ENCODE measurements at regions not wholly inside any gene's neighbourhood (a gene's known extent, or its start where the extent isn't known, plus 50 kb on each side); places are given as distances from the start of the nearest gene placed in this dataset.
"Not testable (repeated sequence)": the region's sequence is repeated elsewhere in the genome, so short reads cannot be mapped to it uniquely, and the experiment has no call there.

DNA sequence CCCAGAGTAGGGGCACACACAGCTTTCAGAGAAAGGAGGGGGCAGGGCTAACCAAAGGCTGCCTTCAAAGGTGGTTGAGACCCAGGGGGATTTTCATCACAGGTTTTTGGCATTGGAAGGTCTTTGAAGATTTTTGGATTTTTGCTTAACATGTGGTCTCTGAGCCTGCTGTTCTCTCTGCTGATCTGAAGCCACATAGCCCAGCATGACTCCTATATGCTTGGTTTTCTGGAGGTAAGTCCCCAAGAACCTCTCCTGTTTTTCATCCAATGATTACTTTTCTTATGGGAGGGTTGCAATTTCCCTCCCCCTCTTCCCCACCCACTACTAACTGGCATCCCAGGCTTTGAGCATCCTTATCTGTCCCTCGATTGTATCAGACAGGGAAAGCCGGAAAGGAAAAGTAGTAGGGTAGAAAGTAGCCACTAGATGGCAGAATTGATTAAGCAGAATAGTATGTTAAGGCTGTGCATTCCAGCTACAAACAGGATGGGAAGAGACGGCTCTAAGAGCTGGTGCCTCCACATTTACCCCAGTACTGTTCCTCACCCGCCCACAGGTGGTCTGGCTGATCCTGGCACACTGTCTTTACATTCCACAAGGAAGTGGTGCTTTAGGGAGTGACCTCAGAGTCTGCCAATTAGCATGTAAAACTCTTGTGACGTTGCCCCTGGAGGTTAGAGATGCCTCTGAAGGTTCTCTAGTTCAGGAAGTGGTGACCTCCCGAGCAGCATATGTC is 218.9 kb upstream of the EDNRB start:
- Histone ChIP-seq H3K4me1 (peaks cover 6% of the 10 kb centered on the region; the same call in 1 of the 2 replicates), H3K27ac (no peak overlapping the region), H3K36me3 (no peaks in the 10 kb centered on the region), H3K27me3 (no peaks in the 10 kb centered on the region), H3K9ac (no peak overlapping the region), H4K20me1 (no peaks in the 10 kb centered on the region), H3K9me3 (no peaks in the 10 kb centered on the region), H3K4me3 (no peak overlapping the region), H3K4me2 (peak overlapping the region; percentile 57)
- TF ChIP-seq Cebpa-rat (IDR thresholded peaks at IDR 0.05): no peak

GRCh38 chr13:78136966-78137365 is 218.3 kb upstream of the EDNRB start:
- Histone ChIP-seq H3K9me3 (no peaks in the 10 kb centered on the region), H3K4me2 (no peak overlapping the region), H3K4me3 (no peak overlapping the region), H3K36me3 (no peaks in the 10 kb centered on the region), H4K20me1 (no peaks in the 10 kb centered on the region), H3K4me1 (peaks cover 6% of the 10 kb centered on the region; the same call in 1 of the 2 replicates), H3K27ac (no peak overlapping the region), H3K9ac (no peak overlapping the region), H3K27me3 (no peaks in the 10 kb centered on the region)
- TF ChIP-seq Cebpa-rat (IDR thresholded peaks at IDR 0.05): no peak

- H3K4me3 ChIP-seq: no peak overlapping the region
- no peaks in the 10 kb centered on the region for H3K36me3 ChIP-seq
- no peak overlapping the region for H3K4me2 ChIP-seq
- peaks cover 11% of the 10 kb centered on the region; the same call in 1 of the 2 replicates for H3K4me1 ChIP-seq
- H3K9me3 ChIP-seq: no peaks in the 10 kb centered on the region
- H4K20me1 ChIP-seq: no peaks in the 10 kb centered on the region
- no peak overlapping the region for H3K9ac ChIP-seq
- H3K27me3 ChIP-seq: no peaks in the 10 kb centered on the region
- no peak overlapping the region for H3K27ac ChIP-seq
- TF ChIP-seq Cebpa-rat (IDR thresholded peaks at IDR 0.05): no peak
Measured at GRCh38 chr13:78133511-78133910, 214.9 kb upstream of the EDNRB start.

DNA sequence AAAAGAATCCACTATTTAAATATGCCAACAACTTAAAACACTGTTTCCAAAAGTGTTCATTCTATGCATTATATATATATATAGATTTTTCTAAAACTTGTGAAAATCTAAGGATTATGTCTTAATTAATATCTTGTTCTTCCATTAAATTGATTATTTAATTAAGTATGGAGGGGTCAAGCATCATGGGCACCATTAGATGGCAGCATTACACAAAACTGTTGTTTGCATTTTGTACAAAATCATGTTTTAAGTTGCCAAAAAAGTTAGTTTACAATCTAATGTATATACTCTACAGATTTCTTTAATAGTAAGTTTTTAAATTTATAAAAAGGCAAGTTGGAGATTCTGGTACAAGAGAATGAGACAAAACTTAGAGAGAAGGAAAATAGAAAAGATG is 213.2 kb upstream of the EDNRB start:
- no peaks in the 10 kb centered on the region for H3K36me3 ChIP-seq
- H4K20me1 ChIP-seq: no peaks in the 10 kb centered on the region
- TF ChIP-seq Cebpa-rat (IDR thresholded peaks at IDR 0.05): no peak
- H3K4me1 ChIP-seq: 0 out of 2 replicates have a peak, but pooled peaks cover 5% of the 10 kb centered on the region
- no peaks in the 10 kb centered on the region for H3K9me3 ChIP-seq
- H3K9ac ChIP-seq: no peak overlapping the region
- no peak overlapping the region for H3K27ac ChIP-seq
- no peak overlapping the region for H3K4me3 ChIP-seq
- H3K27me3 ChIP-seq: no peaks in the 10 kb centered on the region
- H3K4me2 ChIP-seq: no peak overlapping the region

DNA sequence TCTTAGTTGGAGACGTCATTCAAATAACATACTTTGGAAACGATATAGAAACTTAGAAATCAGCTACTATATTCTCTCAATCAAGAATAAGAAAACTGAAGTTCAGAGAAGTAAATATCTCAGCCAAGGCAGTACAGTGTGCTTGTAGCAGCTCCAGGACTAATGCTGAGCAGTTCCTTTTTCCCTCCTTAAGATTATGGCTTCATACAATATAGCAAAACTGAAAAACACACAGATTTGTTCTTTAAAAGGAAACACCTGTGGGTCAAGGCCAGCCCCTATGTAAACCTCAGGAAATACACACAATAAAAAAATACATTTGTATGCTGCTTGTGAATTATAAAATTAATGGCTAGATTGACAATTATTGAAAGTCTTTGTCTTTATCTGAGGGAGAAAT is 212.7 kb upstream of the EDNRB start:
- Histone ChIP-seq H3K9me3 (no peaks in the 10 kb centered on the region), H3K4me3 (no peak overlapping the region), H3K9ac (no peak overlapping the region), H3K4me2 (no peak overlapping the region), H4K20me1 (no peaks in the 10 kb centered on the region), H3K36me3 (no peaks in the 10 kb centered on the region), H3K27me3 (no peaks in the 10 kb centered on the region), H3K4me1 (0 out of 2 replicates have a peak, but pooled peaks cover 5% of the 10 kb centered on the region), H3K27ac (no peak overlapping the region)
- TF ChIP-seq Cebpa-rat (IDR thresholded peaks at IDR 0.05): no peak

DNA sequence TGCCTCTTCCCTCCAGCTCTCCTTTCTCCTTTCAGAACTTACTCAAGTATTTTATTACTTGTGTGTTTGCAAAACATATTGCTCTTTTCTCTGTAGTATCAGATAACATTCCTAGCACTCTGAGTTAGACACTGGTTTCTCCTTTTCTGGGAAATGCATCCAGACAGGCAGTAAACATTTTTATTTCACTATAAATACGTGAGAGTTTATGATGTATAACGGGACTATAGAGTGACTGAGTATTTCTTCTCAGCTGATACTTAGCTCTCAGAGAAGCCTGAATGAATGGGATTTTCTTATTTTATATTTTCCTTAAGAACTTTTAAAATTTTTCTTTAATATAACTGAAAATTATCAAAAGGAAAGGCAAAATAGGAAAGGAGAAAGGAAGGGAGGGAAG is 211.2 kb upstream of the EDNRB start:
- Histone ChIP-seq H3K27ac (no peak overlapping the region), H3K4me1 (0 out of 2 replicates have a peak, but pooled peaks cover 5% of the 10 kb centered on the region), H3K4me2 (no peak overlapping the region), H3K9me3 (no peaks in the 10 kb centered on the region), H3K9ac (no peak overlapping the region), H3K4me3 (no peak overlapping the region), H3K27me3 (no peaks in the 10 kb centered on the region), H4K20me1 (no peaks in the 10 kb centered on the region), H3K36me3 (no peaks in the 10 kb centered on the region)
- no peak for TF ChIP-seq Cebpa-rat (IDR thresholded peaks at IDR 0.05)

DNA sequence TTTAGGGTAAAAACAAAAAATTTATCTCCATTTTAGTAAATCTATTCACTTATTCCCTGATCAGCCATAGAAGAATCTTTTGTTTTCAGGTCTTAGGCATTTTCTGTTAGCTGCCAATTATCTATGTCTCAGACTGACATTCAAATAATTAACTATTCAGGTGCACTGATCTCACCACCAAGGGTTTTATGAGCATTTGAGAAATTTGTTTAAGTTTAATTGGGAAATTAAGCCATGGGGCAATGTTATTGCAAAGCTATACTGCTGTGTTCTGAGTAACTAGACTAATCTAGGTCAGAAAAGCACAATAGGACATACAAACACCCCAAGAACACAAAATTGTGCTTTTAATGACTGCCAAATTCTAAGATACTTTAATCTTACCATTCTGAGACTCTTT is 210.7 kb upstream of the EDNRB start:
- Histone ChIP-seq H3K4me1 (0 out of 2 replicates have a peak, but pooled peaks cover 5% of the 10 kb centered on the region), H3K36me3 (no peaks in the 10 kb centered on the region), H3K4me2 (no peak overlapping the region), H4K20me1 (no peaks in the 10 kb centered on the region), H3K4me3 (no peak overlapping the region), H3K27ac (no peak overlapping the region), H3K9me3 (no peaks in the 10 kb centered on the region), H3K9ac (no peak overlapping the region), H3K27me3 (no peaks in the 10 kb centered on the region)
- no peak for TF ChIP-seq Cebpa-rat (IDR thresholded peaks at IDR 0.05)

DNA sequence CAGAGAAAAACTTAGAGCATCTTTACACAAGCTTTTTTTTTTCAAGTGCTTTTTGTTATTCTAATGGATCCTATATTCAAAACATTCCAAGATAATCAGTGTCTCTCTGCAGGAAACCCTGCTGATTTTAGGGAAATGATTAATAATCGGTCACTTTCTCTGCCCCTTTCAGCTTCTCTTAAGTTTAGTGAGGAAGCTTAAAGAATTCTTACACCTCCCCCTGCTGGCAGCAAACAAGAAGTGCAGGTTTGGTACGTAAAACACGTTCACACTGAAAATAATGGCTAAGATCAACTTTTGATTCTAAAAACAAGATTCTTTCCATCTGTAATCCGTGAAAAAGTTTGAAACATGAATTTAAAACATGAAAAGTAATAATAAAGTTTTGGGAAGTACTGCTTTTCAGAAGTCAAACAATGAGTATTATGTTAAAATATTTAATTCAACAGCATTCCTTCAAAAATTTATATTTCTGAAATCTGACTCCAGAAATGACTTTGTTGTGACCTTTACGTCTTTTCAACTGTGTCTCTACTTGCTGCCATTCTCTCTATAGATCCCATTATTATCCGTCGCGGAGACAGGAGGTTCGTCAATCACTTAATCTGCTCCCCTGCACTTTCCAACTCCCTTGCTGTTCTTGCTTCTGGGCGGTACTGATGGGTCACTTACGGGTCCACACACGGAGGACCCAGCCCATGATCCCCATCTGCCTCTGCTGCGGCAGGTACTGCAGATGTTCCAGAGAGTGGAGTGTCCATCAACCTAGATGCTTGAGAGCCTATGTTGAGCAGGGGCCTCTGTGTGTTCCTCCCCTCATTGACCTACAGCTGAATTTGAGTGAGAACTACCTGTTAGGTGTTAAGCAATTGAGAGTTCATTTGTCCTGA is 203.1 kb upstream of the EDNRB start:
- Histone ChIP-seq H3K27me3 (no peaks in the 10 kb centered on the region), H3K9me3 (0 out of 2 replicates have a peak, but pooled peaks cover 2% of the 10 kb centered on the region), H3K4me1 (no peaks in the 10 kb centered on the region), H3K4me3 (no peak overlapping the region), H3K9ac (no peak overlapping the region), H4K20me1 (no peaks in the 10 kb centered on the region), H3K4me2 (no peak overlapping the region), H3K27ac (no peak overlapping the region), H3K36me3 (no peaks in the 10 kb centered on the region)
- no peak for TF ChIP-seq Cebpa-rat (IDR thresholded peaks at IDR 0.05)

DNA sequence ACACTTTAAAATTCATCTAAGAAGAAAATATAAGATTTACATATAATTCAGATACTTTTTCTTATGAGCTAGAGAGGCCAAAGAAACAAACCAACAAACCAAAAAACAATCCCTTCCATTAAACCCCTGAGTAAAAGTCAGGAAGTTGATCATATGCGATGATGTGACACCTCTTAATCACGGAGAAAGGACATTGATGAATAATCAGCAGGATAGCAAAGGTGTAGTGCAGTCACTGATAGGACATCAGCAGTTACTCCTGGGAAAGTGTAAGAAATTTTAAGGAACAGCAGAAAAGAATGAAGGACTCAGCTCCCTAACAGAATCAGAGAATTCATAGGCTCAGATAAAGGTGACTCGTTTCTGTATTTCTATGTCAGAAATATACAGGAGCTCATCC is 202.4 kb upstream of the EDNRB start:
- no peaks in the 10 kb centered on the region for H4K20me1 ChIP-seq
- 0 out of 2 replicates have a peak, but pooled peaks cover 9% of the 10 kb centered on the region for H3K9me3 ChIP-seq
- H3K36me3 ChIP-seq: no peaks in the 10 kb centered on the region
- no peaks in the 10 kb centered on the region for H3K4me1 ChIP-seq
- H3K4me3 ChIP-seq: no peak overlapping the region
- H3K4me2 ChIP-seq: no peak overlapping the region
- H3K9ac ChIP-seq: no peak overlapping the region
- H3K27me3 ChIP-seq: no peaks in the 10 kb centered on the region
- H3K27ac ChIP-seq: no peak overlapping the region
- no peak for TF ChIP-seq Cebpa-rat (IDR thresholded peaks at IDR 0.05)

- not testable (repeated sequence) for H3K36me3 ChIP-seq, H3K27me3 ChIP-seq, H4K20me1 ChIP-seq, H3K9ac ChIP-seq, H3K4me3 ChIP-seq, H3K4me2 ChIP-seq, H3K4me1 ChIP-seq, H3K27ac ChIP-seq
- H3K9me3 ChIP-seq: 0 out of 2 replicates have a peak, but pooled peaks cover 17% of the 10 kb centered on the region
Measured at GRCh38 chr13:78120144-78120543, 201.5 kb upstream of the EDNRB start.

DNA sequence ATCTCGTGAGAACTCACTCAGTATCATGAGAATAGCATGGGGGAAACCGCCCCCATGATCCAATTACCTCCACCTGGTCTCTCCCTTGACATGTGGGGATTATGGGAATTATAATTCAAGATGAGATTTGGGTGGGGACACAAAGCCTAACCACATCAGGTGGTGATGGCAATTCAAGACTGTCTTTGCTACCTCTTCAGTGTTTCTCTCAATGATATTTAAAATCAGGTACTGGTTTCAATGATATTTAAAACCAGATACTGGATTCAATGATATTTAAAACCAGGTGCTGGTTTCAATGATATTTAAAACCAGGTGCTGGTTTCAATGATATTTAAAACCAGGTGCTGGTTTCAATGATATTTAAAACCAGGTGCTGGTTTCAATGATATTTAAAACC is 198.4 kb upstream of the EDNRB start:
- not testable (repeated sequence) for H3K4me3 ChIP-seq, H3K36me3 ChIP-seq, H4K20me1 ChIP-seq, H3K4me2 ChIP-seq, H3K27me3 ChIP-seq, H3K9ac ChIP-seq, H3K4me1 ChIP-seq, H3K27ac ChIP-seq
- H3K9me3 ChIP-seq: peaks cover 17% of the 10 kb centered on the region; the same call in 1 of the 2 replicates

Measured in BLaER1 (cell line).